LNCaP clone FGC (cell line): ENCODE measurements at regions not wholly inside any gene's neighbourhood (a gene's known extent, or its start where the extent isn't known, plus 50 kb on each side); places are given as distances from the start of the nearest gene placed in this dataset.

Experiments used
- DNase-seq: peaks from one replicate; pipeline ENCODE4 v3.0.0-alpha.2; 2011; ENCODE audit warnings: low read depth
- H3K4me3 ChIP-seq: 2 replicates; pipeline ENCODE4 v1.5.1; 2011; ENCODE audit warnings: mild to moderate bottlenecking, low read depth, low read length, control low read depth
- TF ChIP-seq, protein P1 (sequence below): IDR thresholded peaks from 2 replicates; pipeline ENCODE4 v1.5.1; 2012; ENCODE audit warnings: mild to moderate bottlenecking; ENCODE audit not compliant: control insufficient read depth, insufficient read depth; ENCODE audit errors: extremely low read depth

GRCh38 chr3:181660337-181660736 lies 51.4 kb upstream of the SOX2 start:
- no peak overlapping the region for H3K4me3 ChIP-seq
- TF ChIP-seq, protein P1, sequence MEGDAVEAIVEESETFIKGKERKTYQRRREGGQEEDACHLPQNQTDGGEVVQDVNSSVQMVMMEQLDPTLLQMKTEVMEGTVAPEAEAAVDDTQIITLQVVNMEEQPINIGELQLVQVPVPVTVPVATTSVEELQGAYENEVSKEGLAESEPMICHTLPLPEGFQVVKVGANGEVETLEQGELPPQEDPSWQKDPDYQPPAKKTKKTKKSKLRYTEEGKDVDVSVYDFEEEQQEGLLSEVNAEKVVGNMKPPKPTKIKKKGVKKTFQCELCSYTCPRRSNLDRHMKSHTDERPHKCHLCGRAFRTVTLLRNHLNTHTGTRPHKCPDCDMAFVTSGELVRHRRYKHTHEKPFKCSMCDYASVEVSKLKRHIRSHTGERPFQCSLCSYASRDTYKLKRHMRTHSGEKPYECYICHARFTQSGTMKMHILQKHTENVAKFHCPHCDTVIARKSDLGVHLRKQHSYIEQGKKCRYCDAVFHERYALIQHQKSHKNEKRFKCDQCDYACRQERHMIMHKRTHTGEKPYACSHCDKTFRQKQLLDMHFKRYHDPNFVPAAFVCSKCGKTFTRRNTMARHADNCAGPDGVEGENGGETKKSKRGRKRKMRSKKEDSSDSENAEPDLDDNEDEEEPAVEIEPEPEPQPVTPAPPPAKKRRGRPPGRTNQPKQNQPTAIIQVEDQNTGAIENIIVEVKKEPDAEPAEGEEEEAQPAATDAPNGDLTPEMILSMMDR = no peak
- no peak for DNase-seq

DNA sequence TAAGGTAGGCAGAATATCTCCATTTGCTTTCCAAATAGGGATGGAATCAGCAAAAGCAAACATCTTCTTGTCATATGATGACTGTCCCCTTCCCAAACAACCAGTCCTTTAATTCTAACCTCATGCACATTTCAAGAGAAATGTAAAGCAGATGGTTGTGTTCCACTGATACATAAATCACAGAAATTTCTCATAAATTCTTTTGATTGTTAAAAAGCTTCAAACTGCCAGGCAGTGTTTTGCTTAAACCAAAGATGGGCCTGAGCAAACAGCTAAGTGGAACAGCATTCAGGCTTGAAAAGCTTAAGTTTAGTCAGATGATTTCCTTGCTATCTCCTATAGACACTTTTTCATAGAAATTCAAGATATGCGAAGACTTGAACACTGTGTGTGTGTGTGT lies 74.3 kb upstream of the SOX2 start:
- no peak for DNase-seq
- H3K4me3 ChIP-seq = no peak overlapping the region
- TF ChIP-seq, protein P1 = no peak

GRCh38 chr3:181637056-181637455 lies 74.7 kb upstream of the SOX2 start:
- no peak for DNase-seq
- H3K4me3 ChIP-seq = no peak overlapping the region
- TF ChIP-seq, protein P1 = no peak

DNA sequence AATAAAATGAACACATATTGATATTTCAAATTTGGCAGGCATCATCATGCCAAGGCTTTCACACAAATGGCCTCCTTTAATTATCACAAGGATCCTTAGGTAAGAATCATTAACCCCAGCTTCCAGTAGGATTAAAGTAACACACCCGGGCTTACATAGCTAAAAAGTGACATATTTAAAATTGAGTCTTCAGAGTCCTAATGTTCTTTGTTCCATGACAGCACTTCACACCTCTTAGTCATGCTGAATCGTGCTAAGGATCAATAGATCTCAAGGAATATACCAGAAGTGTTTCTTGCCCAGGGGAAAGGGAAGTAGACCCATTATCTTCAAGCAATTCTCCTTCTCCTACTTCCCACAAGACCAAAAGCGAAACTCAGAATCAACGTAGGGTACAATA lies 76.6 kb upstream of the SOX2 start:
- TF ChIP-seq, protein P1 = no peak
- H3K4me3 ChIP-seq = no peak overlapping the region

GRCh38 chr3:181633556-181633955 lies 78.2 kb upstream of the SOX2 start:
- TF ChIP-seq, protein P1 = no peak
- H3K4me3 ChIP-seq = no peak overlapping the region
- DNase-seq = no peak

More for the DNA sequence above, 76.6 kb upstream of the SOX2 start:
- DNase-seq = no peak

DNA sequence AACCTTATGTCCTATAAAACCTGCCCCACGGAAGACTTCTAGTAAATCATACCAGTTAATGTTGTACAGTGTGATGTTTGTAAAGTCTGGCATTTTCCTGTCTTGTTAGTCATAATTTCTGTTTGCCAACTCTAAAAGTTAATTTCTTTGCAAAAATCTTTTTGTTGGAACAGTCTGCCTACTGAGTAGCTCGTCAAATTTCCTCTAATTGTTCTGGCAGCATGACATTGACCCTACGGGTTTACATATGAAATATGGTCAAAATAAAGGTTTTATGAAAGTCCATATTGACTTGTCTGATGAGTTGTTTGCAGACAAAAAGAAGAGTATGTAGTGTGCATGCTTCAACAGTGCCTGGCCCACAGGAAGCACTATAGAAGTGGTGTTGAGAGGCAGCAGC lies 79.8 kb upstream of the SOX2 start:
- TF ChIP-seq, protein P1 = no peak
- DNase-seq = no peak
- no peak overlapping the region for H3K4me3 ChIP-seq

- no peak for DNase-seq
- TF ChIP-seq, protein P1 = no peak
- no peak overlapping the region for H3K4me3 ChIP-seq
These were observed 80.9 kb upstream of the SOX2 start for GRCh38 chr3:181630853-181631252.
